ENCODE measurements at regions not wholly inside any gene's neighbourhood (a gene's known extent, or its start where the extent isn't known, plus 50 kb on each side); places are given as distances from the start of the nearest gene placed in this dataset. TPM values are rescaled to one million over a fixed set of nuclear protein-coding genes. Genes with fewer than 3 reads are reported as not detected.

Small RNA genes lying in the stretch of these regions (small RNA-seq; reads per million reads assigned to genes)
- gene RN7SL727P (ENCODE audit: low replicate concordance), result not detected
